ENCODE measurements at regions not wholly inside any gene's neighbourhood (a gene's known extent, or its start where the extent isn't known, plus 50 kb on each side); places are given as distances from the start of the nearest gene placed in this dataset.

DNA sequence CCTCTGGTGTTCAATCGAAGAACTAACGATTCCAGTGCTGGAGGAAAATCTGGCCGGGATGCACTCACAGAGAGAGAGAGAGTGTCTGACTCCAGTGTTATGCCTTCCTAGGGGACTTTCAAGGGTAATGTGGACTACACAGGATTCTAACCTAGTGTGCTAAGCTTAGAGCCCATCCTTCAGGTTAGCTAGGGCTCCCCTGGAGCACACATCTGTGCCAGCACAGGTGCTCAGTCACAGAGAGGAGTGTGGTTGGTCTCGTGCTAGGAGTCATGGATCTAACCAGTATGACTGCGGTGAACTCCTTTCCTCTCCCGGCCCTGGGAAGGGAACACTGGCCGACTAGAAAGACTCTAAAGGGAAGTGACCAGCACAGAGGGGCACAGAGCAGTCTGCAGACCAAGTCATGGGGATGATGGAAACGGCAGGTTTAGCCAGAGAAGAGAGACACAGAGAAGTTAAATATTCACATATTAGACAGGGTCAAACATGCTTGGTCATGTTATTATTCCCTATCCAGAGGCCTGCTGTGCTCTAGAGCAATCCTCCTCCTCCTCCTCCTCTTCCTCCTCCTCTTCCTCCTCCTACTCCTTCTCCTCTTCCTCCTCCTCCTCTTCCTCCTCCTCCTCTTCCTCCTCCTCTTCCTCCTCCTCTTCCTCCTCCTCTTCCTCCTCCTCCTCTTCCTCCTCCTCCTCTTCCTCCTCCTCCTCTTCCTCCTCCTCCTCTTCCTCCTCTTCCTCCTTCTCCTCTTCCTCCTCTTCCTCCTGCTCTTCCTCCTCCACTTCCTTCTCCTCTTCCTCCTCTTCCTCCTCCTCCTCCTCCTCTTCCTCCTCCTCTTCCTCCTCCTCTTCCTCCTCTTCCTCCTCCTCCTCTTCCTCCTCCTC lies 280.3 kb downstream of the XXYLT1 start:
- TF ChIP-seq, protein P1, sequence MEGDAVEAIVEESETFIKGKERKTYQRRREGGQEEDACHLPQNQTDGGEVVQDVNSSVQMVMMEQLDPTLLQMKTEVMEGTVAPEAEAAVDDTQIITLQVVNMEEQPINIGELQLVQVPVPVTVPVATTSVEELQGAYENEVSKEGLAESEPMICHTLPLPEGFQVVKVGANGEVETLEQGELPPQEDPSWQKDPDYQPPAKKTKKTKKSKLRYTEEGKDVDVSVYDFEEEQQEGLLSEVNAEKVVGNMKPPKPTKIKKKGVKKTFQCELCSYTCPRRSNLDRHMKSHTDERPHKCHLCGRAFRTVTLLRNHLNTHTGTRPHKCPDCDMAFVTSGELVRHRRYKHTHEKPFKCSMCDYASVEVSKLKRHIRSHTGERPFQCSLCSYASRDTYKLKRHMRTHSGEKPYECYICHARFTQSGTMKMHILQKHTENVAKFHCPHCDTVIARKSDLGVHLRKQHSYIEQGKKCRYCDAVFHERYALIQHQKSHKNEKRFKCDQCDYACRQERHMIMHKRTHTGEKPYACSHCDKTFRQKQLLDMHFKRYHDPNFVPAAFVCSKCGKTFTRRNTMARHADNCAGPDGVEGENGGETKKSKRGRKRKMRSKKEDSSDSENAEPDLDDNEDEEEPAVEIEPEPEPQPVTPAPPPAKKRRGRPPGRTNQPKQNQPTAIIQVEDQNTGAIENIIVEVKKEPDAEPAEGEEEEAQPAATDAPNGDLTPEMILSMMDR (IDR thresholded peaks at IDR 0.05): no peak
- no peak for TF ChIP-seq POLR2A (IDR thresholded peaks at IDR 0.05)

All from thyroid gland (tissue), 4 donors.